ENCODE measurements at regions not wholly inside any gene's neighbourhood (a gene's known extent, or its start where the extent isn't known, plus 50 kb on each side); places are given as distances from the start of the nearest gene placed in this dataset.

GRCh38 chr6:151702851-151703658 is 104.4 kb upstream of the ESR1 start:
- DNase-seq, result no peak

GRCh38 chr6:151704383-151704782 is 103.1 kb upstream of the ESR1 start:
- no peak for DNase-seq

GRCh38 chr6:151705993-151706733 is 101.3 kb upstream of the ESR1 start:
- no peak for DNase-seq

GRCh38 chr6:151709329-151709728 is 98.2 kb upstream of the ESR1 start:
- no peak for DNase-seq

GRCh38 chr6:151716526-151716932 is 91.0 kb upstream of the ESR1 start:
- peak; percentile 30 for DNase-seq

GRCh38 chr6:151719070-151719469 is 88.4 kb upstream of the ESR1 start:
- DNase-seq, result no peak

- DNase-seq, result no peak
These were observed 86.3 kb upstream of the ESR1 start for GRCh38 chr6:151721146-151721545.

- no peak for DNase-seq
These were observed 85.8 kb upstream of the ESR1 start for GRCh38 chr6:151721671-151722070.

GRCh38 chr6:151722342-151722741 is 85.1 kb upstream of the ESR1 start:
- no peak for DNase-seq

- DNase-seq, result no peak
These were observed 84.3 kb upstream of the ESR1 start for GRCh38 chr6:151723152-151723551.

- no peak for DNase-seq
These were observed 77.5 kb upstream of the ESR1 start for GRCh38 chr6:151729829-151730495.

GRCh38 chr6:151730496-151730870 is 77.0 kb upstream of the ESR1 start:
- no peak for DNase-seq

GRCh38 chr6:151731313-151731712 is 76.2 kb upstream of the ESR1 start:
- DNase-seq, result no peak

GRCh38 chr6:151733680-151734320 is 73.7 kb upstream of the ESR1 start:
- DNase-seq, result no peak

- no peak for DNase-seq
These were observed 69.2 kb upstream of the ESR1 start for GRCh38 chr6:151738267-151738666.

GRCh38 chr6:151738960-151739359 is 68.5 kb upstream of the ESR1 start:
- no peak for DNase-seq

- no peak for DNase-seq
These were observed 66.7 kb upstream of the ESR1 start for GRCh38 chr6:151740820-151741219.

- no peak for DNase-seq
These were observed 59.6 kb upstream of the ESR1 start for GRCh38 chr6:151747896-151748295.

- DNase-seq, result no peak
These were observed 58.1 kb upstream of the ESR1 start for GRCh38 chr6:151749341-151749740.

GRCh38 chr6:151753581-151753980 is 53.9 kb upstream of the ESR1 start:
- no peak for DNase-seq

GRCh38 chr6:151757506-151757955 is 50.0 kb upstream of the ESR1 start:
- peak; percentile 80 for DNase-seq

All from RPMI8226 (cell line).